Right kidney (tissue), 1 donor: ENCODE measurements at regions not wholly inside any gene's neighbourhood (a gene's known extent, or its start where the extent isn't known, plus 50 kb on each side); places are given as distances from the start of the nearest gene placed in this dataset.
A peak's percentile ranks its signal among the peaks of the same experiment; 100 is the strongest.
"Not testable (repeated sequence)": the region's sequence is repeated elsewhere in the genome, so short reads cannot be mapped to it uniquely, and the experiment has no call there.

Source experiments
- DNase-seq: peaks from one replicate; pipeline ENCODE4 v3.0.0-alpha.2; 2016

DNA sequence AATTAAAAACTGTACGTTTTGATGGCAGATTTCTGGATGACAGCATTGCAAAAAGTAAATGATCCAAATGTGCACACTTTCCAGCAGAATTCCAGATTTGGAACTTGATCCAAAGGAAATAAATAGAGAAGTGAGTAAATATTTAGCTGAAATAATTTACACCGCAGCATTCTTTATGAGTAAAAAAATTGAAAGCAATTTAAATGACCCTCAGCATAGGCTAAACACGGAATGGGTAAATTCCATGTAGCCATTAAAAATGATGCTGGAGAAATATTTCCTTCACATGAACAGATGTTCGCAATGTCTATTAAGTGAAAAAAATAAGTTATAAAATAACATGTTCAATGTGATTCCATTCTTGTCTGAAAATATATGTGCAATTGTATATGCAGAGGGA is 424.8 kb downstream of the HS3ST3B1 start:
- no peak for DNase-seq

DNA sequence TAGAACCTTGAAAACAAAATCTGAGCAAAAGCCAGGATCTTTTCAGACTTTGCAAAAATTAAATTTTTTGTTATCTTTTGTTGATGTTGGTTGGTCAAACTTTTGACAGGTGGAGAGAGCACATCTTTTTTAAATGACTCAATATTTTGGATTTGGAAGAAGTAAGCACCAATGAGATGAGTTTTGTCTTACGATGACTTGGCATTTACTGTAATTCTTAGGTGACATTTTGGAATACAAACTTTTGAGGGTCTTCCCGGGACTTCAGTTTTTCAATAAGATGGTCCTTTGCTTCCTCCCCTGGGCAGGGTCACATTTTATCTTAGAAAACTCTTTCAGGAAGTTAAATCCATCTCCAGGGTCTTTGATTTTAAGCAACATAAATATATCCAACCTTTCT is 423.9 kb downstream of the HS3ST3B1 start:
- no peak for DNase-seq

DNA sequence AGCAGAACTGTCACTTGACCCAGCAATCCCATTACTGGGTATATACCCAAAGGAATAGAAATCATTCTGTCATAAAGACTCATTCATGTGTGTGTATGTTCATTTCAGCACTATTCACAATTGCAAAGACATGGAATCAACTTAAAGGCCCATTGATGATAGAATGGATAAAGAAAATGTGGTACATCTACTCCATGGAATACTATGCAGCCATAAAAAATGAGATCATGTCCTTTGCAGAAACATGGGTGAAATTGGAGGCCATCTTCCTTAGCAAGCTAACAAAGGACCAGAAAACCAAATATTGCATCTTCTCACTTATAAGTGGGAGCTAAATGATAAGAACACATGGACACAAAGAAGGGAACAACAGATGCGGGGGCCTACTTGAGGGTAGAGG is 422.5 kb downstream of the HS3ST3B1 start:
- DNase-seq = not testable (repeated sequence)

DNA sequence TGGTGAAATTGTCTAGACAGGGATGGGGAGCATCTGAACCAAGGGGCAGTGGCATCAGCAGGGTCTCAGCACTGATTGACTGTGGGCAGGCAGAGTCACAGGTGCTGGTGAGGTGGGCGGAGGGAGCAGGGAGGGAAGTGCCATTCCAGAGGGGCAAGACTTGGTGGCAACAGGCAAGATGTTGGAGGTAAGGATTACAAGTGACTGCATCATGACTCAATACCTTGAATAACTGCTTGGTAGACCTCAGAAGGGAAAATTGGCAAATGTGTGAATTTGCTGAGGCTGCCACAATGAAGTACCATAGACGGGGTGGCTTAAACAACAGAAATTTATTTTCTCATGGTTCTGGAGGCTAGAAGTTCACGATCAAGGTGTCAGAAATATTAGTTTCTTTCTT is 419.1 kb downstream of the HS3ST3B1 start:
- no peak for DNase-seq

DNA sequence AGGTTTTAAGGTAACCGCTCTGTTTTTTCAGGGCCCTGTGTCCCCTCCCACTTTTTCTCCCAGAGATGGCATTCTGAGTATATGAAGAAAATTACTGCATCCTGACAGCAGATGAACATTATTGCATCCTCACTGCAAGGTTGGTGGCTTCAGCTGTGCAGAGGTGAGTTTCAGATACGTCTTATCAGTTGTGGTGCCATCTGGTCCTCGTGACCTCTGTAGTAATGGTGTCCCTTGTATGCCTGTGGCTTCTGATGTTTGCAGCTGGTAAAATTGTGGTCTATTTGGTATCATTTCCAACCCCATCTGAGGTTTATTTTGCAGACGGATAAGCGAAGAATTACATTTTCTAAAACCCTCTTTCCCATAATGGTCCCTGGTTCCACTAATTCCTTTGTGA is 417.0 kb downstream of the HS3ST3B1 start:
- DNase-seq = no peak

DNA sequence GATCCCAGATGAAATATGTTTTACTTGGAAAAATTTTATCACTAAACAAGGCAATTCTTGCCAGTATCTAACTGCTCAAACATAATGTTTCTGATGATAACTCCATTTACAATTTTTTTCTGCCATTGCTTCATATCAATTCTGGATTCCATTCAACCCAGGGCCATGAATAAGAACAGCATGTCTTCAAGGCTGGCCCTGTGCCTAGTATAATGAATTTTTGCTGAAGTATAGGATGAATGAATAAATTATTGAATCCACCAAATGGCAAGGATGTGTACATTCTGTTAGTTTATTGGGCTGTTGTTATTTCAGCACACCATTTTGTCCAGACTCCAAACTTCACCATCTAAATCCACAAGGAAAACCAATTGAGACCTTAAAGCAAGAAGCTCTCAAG is 414.7 kb downstream of the HS3ST3B1 start:
- no peak for DNase-seq

DNA sequence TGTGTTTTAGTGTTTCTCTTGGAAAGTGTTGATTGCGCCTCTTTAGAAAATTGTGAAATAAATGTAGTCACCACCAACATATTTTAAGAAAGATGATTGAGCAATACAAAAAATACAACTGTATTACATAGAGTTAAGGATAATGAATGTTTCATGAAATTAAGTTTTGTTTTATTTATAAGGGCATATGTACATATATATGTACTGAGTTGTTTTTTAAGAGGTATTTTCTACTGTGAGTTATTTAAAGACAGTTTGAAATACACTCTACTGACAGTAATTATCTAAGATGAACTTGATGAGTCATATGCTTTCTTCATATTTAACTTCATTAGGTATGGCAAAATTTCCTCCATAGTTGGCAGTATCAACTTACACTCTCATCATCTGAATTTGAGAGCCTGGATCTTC is 411.7 kb downstream of the HS3ST3B1 start:
- DNase-seq = no peak

DNA sequence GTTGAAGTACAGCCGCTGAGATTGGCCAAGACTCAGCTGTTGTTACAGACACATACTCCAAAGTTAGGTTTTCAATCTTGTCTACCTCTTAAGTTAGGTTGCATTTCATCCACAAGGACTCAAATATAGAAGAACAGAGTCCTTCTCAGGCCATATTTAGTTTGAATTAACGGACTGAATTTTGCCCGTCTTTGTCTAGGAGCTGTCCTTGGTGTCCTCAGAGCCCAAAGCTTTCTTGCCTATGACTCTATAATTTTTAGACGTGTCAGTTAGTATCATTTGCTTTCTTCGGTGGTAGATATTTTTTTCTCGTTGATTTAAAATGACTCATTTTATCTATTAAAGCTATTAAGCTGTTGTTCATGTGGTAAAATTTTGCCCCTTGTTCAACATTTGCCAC is 403.2 kb downstream of the HS3ST3B1 start:
- no peak for DNase-seq

DNA sequence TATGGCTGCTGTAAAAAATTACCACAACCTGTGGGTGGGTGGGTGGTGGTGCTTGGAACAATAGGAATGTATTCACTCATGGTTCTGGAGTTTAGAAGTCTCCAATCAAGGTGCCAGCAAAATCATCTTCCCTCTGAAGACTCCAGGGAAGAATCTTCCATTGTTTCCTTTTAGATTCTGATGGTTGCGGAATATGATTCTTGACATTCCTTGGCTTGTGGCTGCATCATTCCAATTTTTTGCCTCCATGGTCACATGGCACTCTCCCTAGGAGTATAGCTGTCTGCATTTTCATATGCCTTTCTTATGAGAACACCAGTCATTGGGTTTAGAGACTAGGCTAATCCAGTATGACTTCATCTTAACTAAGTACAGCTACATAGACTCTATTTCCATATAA is 401.0 kb downstream of the HS3ST3B1 start:
- no peak for DNase-seq

DNA sequence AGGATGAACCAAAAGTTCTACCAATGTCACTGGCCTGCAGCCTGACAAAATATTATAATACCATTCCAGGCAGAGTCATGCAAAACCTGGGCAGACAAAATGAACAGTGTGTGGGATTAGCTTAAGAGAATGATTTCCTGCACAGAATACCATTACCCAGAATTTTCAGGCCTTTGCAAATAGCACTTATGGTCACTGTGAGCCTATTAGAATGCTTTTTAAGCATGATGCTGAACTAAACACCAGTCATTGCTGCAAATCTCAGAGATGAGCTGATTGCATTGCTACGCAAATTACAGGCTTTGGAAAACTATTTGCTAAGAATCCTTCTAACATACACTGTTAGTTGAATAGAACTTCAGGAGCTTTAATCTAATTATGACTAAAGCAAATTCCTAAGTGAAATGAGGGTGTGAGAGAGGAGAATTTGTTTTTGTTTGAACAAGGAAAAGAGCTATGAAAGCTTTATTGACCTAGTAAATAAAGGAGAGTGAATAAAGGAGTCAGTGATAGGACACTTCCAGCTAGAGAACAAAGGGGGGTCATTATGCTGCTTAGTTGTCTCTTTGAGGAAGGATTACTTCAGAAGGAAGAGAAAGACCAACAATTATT is 398.8 kb downstream of the HS3ST3B1 start:
- DNase-seq = peak; percentile 2

DNA sequence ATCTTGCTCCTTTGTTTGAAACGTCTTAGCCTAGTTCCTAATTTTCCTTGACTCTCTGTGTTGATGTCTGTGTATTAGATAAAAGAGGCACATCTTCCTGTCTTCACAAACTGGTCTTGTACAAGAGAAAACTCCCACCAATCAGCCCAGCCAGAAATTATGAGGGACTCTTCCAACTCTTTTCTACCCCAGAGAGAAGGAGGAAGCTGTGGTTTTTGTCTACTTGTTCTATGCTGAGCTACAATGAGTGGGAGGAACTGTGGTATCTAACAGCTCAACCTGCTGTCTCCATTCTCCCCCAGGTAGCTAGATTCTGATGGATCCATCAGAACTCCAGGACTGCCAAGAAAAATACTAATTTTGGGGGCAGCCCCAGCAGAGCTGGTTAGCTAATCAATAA is 392.5 kb downstream of the HS3ST3B1 start:
- no peak for DNase-seq

DNA sequence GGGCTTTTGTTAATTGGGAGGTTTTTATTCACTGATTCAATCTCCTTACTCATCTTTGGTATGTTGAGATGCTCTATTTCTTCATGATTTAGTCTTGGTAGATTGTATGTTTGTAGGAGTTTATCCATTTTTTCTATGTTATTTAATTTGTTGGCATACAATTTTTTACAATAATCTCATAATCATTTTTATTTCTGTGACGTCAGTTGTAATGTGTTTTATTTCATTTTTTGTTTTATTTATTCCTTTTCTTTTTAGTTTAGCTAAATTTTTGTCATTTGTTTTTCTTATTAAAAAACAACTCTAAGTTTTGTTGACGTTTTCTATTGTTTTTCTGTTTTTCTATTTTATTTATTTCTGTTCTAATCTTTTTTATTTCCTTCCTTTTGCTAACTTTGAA is 389.8 kb downstream of the HS3ST3B1 start:
- DNase-seq = no peak

DNA sequence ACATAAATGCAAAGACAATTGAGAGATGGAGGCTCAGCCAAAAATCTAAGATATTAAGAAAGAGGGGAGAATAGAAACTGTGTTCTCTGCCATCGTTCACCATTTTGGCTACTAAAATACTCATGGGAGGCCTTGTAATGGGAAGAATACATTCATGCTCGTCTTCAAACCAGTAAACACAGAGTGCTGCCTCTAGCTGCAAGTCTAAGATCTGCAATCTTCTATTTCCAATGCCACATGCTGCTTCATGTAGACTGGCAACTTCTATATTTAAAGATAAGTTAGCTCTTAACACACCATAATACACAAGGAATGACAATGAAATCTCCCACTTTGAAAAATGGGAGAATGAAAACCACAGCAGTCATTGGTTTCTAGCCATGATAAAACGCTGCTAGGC is 387.3 kb downstream of the HS3ST3B1 start:
- no peak for DNase-seq

DNA sequence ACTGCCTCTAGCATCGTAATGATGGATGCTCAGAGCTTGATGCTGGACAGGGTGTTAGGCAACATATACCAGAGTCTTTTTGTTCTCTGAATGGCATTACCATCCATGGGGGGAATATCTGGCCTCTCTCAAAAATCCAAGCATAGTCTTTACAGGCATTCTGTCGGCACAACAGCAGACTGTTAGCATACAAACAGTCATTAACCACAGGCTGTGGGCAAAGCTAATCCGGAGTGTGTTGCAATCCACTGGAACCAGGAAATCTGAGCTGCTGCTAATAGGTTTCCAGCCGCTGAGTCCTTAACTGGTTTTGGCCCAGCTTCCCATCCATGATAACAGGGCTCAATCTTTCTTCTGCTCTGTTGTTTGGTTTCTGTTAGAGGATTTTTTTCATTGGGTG is 371.9 kb downstream of the HS3ST3B1 start:
- no peak for DNase-seq

DNA sequence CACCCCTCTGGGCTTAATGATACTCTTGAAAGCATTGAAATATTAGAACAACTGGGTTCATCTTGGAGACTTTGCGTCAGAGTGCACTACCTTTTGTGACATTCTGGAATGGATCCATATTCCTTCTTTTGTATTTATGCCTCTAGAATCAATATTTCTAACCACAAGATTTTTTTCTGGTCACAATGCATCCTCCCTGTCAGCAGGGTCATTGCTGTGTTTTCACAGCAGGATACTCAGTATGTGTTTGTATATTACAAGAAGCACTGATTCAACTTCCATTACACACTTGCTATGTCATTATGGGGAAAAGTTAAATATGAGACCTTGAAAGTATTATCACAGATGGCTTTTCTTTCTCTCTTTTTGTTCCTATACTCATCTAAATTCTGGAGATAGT is 370.0 kb downstream of the HS3ST3B1 start:
- no peak for DNase-seq

DNA sequence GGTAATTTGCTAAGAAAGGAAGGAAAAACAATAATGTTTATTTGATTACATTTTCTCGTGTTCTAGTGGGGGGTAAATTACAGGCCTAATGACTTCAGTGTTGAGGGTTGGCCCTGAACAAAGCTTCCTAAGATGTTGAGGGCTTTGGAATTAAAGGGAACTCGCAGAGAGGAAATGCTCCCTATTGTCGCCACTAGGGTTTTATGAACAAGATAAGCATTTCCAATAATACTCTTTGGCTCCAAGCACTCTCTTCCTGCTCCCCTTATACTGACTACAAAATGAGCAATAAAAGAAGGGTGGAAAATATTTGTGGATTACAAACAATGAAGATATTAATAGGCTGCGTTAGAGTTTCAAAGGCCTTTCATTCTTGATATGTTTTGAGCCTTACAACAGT is 363.6 kb downstream of the HS3ST3B1 start:
- DNase-seq = no peak

DNA sequence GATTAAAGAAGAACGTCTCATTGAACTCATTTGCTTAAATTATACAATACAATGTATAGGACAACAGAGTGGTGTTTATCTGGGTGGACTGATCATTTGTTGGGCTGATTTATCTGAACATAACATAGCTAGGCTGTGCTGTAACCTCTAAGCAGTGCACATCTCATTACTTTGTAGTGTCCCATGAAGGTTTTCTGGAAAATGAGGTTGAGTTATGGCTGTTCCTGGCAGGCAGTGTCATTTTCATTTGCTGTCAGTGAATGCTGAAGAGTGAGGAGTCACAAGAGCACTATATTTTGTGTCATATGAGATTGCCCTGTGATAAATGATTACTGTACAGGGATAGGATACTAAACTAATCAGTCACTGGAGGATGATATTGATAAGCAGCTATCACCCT is 340.2 kb downstream of the HS3ST3B1 start:
- no peak for DNase-seq

DNA sequence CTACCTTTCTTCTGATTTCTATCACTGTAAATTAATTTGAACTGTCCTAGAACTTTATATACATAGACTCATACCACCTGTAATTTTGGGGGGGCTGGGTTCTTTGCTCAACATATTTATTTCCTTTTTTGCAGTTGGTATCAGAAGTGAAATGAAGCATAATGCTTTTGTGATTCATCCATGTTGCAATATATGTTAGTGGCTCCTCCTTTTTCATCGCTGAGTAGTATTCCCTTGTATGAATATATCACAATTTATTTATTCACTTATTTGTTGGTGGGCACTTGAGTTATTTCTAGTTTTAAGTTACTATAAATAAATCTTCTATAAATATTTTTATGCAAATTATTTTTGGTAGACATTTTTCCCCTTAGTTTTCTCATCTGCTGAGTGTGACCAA is 336.4 kb downstream of the HS3ST3B1 start:
- no peak for DNase-seq

DNA sequence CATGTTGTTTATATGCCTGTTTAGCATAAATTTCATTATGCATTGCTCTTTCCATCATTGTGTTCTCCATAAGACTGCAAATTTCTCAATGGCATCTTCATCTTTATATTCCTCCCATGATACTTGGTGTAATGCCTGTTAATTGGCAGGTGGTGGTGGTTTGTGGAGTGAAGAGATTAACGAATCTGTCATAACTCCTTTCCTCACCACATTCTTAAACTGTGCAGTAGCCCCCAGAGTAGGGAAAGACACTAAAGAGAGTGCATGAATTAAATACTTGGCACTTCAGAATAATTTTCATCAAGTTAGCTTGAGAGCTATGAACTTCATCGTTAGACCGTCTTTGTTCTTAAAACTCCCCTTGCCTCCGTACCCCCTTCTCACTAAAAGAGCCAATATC is 329.7 kb downstream of the HS3ST3B1 start:
- DNase-seq = no peak

DNA sequence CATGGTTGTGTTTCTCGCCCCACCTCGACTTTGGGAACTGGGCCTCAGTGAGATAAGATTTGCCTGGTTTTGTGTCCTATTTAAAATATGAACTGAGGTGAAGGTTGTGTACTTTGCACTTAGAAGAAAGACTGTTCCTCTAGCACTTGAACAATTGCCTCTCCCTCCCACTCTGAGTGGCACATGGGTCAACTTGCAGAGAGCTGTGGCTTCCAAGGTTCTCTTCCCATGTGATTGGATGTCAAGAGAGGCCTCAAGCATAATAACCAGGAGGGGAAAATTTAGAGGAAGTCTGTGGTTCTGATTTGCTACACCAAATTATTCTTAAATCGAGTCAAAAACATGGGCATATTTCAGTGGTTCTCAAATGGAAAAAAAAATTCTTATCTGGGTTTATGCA is 329.2 kb downstream of the HS3ST3B1 start:
- DNase-seq = no peak

DNA sequence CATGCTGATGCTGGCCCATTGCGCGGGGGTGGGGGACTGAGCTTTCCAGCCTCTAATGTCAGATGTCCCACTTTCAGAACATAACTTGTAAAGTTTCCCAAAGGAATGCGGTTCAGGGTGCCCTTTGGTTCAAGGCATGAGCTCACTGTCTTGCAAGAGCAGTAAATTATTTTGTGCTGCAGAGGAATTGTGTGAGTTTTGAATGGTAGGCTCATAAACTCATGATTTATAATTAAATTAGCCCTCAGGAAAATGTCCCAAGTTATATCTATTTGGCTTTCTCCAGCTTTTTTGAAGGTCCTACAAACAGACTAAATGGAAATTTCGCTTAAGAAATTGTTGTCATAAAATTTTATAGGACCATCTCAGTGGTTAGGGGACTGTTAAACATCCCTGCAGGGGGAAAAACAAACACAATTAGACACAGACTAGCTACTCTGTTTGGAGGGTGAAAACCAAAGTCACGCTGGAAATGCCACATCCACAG is 321.8 kb downstream of the HS3ST3B1 start:
- DNase-seq = peak; percentile 29

DNA sequence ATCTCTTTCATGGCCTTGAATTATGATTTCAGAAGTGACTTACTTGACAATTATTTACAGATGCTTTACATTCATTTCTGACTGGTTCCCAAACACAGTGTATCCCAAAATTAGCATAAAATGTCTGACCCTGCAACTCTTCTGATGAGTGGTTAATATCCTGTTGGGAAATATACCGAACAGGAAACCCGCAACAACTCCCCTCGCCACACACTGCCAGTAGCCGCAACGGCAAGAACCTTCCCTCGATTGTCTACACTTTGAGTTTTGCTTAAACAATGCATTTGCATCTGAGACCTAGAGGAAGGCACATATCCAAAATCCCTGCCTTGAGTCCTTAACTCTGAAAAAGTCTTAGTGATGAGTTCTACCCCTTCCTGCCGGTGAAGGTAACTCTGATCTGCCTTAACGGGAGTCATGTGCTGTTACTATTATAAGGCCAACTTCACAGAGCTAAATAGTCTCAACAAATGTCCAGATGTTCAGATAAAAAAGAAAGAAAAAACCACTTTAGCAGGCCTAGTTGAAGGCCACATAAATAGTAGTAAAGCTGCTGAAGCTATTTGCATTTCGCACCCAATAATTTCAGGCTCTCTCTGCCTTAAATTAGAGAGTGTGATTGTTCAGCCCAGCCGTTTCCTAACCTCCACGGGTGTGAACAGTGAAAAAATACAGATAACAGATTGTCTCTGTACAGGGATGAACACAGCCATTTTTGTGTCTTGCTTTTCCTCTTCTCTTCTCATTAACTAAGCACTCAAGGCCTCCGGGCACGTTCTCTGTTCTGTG is 321.1 kb downstream of the HS3ST3B1 start:
- no peak for DNase-seq

DNA sequence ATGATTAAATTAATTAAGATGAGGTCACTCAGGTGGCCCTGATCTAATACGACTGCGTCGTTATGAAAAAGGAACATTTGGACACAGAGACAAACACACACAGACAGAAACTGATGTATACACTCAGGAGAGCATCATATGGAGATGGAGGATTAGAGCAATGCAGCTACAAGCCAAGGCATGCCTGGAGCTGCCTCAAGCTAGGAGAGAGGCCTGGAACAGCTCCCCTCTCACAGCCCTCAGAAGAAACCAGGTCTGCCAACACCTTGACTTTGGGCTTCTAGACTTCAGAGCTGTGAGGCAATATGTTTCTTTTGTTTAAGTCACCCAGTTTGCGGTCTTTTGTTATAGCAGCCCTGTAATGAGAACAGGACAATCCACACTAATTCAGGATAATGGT is 318.9 kb downstream of the HS3ST3B1 start:
- DNase-seq = no peak

DNA sequence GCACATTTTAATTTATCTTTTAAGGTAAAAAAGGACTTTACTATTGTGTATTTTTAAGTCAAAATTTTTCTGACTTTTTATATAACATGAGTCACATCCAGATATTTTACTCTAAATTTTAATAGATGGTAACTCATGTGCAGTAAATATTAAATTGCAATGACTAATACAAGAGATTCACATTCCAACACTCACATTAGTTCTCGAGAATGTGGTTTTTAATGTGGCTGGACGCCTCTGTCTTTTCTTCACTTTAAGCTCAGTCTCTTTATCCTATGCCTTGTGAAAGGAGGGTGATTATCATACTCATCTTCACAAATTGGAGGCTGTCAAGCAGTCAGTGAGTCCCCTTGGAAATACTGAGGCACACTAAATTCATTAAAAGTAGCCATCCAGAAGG is 315.6 kb downstream of the HS3ST3B1 start:
- DNase-seq = no peak
